H4 (cell line): ENCODE measurements at regions not wholly inside any gene's neighbourhood (a gene's known extent, or its start where the extent isn't known, plus 50 kb on each side); places are given as distances from the start of the nearest gene placed in this dataset.
A peak's percentile ranks its signal among the peaks of the same experiment; 100 is the strongest.
"Not testable (repeated sequence)": the region's sequence is repeated elsewhere in the genome, so short reads cannot be mapped to it uniquely, and the experiment has no call there.

ENCODE experiments used
- DNase-seq: peaks from one replicate; pipeline ENCODE4 v3.0.0-alpha.2; 2015; ENCODE audit warnings: low spot score

DNA sequence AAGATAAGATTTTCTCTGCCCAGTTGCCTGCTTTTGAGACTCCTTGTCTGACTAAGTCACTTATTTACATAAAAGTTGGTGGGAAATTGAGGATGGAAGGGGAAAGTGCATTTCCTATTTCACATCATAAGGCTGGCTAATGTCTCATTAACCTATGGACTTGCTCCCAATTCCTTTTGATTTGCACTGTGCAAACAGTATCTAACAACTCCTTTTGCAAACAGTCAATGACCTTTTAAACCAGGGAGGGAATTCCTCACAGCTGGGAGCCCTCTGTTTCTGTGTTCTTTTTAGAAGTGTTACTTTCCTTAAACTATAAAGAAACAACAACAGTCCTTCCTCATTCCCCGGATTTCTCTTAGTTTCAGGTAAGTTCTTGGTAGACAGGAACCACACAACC, 272.8 kb downstream of the RND3 start:
- no peak for DNase-seq

DNA sequence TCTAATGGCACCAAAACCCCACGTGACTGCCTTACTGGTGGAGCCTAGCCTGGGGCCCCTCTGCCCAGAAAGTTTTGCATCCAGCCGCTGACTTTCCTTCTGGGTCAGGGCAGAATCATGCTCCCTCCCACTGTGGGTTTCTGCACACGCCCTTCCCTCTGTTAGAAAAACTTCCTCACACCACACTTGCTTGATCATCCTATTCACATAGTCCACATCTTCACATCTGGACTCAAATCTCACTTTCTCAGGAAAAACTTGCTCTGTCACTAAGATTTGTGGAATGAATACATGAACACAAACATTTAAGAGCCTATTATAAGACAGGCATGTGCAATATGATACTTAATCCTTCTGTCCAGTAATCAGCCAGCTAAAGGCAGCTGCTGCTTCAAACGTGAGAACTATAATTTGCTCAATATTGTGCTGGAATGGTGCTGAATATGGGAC, 274.7 kb downstream of the RND3 start:
- DNase-seq, result peak; percentile 28

DNA sequence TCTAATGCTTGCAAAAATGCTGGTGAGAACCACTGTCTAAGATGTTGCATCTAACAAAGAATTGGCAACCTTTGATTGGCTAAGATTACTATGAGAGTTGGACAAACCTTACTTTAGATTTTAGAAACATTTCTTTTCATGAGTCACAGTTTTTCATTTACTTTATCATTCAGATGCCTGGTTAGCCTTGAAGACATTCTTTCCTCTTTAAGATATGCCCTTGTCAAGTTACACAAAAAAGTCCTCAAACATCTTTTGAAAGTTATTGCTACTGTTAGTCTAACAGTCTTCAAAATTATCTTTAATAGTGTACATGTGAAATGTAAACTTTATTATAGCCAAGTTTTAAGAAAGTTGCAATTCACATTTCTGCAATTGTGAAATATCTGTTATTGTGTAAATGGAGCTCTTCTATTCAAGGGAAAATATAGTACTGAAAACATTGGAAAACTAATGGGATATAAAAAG, 276.3 kb downstream of the RND3 start:
- no peak for DNase-seq

DNA sequence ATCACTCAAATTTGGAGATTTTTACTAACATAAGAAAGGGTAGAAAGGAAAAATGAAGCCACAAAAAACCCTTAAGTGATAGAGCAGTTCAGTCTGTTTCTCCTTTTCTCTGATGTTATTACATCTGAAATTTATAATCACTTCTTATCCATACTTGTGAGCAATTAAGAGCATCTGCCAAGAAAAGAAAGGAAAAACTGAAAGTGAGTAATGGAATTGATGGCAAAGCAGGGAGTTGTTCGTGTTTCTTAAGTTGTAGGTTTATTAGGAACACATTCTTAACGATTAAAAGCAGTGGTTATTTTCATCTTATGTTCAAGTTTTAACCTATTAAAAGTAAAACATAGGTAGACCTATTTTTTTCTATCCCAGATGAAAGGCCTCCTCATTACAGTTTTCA, 277.7 kb downstream of the RND3 start:
- DNase-seq, result no peak

DNA sequence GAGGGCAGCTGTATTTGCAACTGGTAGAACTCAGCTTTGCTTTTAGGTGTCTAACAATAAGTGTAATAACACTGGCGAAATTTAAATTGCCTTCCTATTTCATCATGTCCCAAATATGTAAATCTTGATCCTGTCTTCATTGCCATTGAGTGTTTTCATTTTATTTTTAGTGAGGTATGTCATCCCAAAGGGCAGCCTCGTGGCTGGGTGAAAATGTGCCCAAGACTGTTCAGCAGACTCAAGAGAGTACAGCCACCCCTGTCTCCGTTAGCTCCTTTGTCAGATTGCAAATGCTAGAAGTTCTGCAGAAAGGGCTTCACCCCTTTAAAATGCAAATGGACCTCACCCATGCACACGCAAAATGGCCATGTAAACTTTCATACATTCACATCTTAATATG, 278.8 kb downstream of the RND3 start:
- no peak for DNase-seq

DNA sequence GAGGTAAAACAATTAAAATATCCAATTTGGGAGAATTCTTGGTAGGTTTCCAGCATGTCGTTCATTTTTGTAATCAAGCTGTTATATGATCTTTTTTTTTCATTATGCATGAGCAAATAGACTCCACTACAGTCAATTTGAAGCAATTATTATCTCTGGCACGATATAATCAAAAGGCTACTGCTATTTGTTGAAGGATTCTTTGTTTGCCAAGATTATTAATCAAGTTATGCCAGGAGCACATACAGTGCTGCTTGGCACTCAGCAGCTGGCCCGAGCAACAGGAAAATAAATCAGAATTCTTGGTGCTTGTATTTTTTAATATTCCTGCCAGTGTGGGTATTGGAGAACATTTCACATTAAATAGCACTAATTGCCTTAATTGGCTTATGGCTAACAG, 279.5 kb downstream of the RND3 start:
- DNase-seq, result no peak

DNA sequence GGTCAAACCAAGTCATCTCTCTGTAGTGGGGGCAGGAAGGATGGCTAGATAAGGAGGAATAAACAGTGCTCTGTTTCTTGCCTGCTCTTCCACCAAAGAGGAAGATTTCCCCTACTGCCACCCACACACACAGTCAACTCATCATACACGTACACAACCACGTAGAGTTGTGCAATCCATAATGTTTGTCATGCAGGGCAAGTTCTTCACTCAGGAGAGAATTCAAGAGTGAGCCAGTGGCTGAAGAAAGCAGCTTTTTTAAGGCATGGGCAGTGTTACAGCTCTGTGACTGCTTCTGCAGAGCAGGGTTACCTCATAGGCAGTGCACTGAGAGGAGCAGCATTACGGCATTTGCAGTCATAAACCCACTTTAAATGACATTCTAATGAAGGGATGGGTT, 283.0 kb downstream of the RND3 start:
- peak; percentile 25 for DNase-seq

DNA sequence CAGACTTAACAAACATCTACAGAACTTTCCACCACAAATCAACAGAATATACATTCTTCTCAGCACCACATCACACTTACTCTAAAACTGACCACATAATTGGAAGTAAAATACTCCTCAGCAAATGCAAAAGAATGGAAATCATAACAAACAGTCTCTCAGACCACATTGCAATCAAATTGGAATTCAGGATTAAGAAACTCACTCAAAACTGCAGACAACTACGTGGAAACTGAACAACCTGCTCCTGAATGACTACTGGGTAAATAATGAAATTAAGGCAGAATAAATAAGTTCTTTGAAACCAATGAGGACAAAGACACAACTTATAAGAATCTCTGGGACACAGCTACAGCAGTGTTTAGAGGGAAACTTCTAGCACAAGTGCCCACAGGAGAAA, 292.7 kb downstream of the RND3 start:
- not testable (repeated sequence) for DNase-seq

DNA sequence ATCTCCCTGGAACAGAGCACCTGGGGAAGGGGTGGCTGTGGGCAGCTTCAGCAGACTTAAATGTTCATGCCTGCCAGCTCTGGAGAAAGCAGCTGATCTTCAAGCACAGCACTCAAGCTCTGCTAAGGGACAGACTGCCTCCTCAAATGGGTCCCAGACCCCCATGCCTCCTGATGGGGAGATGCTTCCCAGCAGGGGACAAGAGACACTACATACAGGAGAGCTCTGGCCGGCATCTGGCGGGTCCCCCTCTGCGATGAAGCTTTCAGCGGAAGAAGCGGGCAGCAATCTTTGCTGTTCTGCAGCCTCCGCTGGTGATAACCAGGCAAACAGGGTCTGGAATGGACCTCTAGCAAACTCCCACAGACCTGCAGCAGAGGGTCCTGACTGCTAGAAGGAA, 294.8 kb downstream of the RND3 start:
- DNase-seq, result no peak

DNA sequence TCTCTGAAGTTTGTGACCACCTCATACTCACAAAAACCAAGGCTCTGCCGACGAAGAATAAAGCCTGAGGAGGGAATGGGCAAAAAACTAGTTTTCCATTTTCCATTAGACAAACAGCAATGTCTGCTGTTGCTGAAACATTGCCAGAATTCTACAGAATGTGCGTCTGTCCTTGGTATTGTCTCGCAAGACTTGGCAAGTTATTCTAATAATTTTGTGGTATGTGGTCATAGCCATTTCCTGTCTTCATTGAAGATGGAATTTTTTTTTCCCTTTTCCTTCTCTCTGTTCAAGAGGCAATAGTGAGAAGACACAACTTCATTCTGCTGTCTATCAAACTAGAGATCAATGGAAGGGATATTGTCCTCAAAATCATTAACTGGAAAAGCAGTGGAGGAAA, 296.1 kb downstream of the RND3 start:
- peak; percentile 58 for DNase-seq

DNA sequence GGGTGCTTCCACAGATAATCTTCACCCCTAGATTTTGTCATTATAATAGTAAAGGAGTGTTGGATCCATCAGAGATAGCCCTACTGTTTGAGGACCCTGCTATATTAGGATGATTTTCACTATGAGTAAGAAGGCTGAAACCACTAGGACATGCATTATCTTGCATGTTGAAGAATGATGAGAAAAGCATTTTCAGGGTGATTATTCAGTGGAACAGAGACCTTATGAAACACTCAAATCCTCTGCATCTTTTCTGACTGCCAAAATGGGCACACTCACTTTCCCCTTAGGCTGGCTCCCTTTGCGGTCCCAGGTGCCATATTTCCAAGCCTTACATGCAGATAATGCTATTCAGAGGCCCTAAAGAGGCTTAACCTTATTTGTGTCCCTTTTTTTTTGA, 296.9 kb downstream of the RND3 start:
- DNase-seq, result no peak

DNA sequence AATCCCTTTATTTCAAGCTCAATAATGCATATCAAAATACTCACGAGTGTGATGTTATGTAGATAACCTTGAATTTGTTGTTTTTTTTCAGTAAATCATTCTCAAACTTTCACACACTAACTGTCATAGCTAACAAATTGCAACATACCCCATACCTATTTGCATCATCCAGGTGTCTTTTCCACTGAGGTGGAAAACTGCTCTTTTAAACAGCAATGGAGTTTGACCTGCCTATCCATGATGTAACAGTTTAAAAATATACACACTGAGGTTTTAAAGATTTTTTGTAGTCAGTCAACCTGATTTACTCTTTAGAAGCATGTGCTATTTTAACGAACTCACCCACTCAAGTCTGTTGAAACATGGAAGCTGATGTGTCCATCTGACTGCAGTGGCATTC, 298.7 kb downstream of the RND3 start:
- no peak for DNase-seq

DNA sequence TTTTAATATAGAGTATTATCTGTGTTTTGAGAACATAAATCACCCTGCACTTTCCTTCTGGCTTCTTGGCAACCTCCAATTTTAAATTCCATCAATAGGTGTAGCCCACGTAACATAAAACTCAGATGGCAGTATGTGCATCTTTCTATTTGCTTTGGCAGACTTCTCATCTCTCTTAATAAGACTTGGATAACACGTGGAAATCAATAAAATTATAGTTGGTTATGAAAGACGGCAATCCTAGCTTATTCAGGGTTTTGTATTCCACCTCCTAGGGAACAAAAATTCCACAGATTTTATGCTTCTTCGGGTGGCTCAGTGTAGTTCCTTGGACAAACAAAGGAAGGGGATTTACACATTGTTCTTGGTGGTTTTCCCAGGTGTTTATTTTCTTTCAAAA, 299.3 kb downstream of the RND3 start:
- DNase-seq, result no peak

DNA sequence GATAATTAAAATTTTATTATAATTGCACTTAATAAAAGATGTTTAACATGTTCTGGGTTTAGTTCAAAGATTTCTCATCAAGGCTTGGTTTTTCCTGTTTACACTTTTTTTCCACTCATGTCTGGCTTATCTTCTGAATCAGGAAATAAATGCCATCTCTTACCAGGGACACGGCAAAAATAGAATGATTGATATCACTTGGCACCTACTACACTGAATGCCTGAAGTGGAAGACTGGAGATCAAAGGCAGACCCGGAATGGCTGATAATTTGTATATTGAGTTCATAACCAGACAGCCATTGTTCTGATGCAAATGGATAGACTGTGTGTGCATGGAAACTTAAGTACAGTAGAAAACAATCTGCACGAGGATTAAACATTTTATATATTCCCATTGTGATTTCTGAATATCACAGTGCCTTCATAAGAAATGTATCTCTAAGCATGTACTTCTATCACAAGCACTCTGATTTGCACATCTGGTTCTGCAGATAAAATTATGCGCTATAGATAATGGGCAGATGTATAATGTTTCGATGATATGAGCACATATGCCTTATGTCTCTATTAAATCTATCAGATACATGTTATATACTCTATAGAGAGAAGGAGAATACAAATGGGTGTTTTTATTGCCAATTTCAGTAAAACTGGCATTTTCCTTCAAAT, 304.8 kb downstream of the RND3 start:
- no peak for DNase-seq

DNA sequence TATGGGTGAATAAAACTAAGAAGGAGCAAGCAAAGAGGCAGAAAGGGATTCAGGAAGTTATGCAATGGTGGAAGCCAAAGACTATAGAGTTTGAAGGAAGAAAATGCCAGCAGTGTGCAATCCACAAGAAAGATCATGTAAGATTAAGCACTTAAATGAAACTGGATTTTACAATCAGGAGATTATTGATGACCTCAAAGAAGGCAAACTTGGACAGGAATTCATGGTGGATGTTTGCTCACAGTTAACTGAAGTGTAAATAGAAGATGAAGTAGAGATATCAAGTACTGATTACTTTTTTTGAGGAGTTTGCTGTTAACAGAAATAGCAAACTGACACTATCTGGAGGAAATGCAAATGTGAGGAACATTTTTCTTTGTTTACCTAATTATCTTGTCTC, 308.9 kb downstream of the RND3 start:
- no peak for DNase-seq

DNA sequence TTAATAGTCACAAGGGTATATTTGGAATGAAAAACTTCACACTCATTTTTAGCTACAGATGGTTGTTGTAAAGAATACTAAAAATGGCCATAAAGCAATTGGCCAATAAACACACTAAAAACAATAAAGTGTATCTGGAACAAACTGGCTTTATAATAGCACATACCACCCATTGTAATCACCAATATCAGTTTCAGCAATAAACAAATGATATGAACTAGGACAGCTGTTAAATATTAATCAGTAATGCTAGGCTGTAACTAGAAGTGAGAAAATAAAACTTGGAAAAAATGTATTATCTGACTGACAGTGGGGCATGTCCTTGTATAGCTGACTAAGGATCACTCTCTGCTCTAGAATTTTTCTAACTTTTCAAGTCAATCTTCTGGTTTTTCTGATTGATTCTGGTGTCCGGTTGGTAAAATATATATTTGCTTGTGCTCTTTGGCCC, 312.5 kb downstream of the RND3 start:
- no peak for DNase-seq

DNA sequence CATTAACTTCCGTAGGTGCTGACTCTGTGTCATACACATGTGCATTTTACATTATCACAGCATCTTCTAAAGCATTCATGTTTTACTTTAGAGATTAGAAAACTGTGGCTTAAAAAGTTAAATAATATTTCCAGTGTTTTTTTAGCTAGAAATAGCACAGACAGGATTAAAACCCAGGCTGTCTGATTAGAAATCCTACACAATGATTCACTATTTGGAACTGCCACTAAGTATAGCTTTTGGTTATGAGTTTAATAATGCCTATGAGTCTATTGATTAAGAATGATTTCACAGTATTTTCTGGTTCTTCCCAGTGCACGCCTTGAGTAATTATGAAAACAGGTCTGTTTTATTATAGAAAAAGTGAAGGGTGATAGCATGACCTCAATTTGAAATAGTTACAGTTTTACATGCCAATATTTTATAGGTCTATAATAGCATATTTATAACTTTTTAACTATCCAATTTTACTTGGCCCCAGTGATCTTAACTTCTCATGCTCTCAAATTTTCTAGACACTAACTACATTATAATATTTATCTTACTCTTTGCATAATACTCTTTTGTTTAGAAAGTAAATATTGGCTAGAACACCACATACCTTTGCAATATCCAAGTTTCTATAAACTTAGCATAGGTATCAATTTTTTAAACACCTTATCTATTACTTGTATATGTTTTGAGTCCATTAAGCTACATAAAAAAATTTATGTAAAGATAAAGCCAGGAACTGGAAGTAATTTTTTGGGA, 313.2 kb downstream of the RND3 start:
- DNase-seq, result no peak

DNA sequence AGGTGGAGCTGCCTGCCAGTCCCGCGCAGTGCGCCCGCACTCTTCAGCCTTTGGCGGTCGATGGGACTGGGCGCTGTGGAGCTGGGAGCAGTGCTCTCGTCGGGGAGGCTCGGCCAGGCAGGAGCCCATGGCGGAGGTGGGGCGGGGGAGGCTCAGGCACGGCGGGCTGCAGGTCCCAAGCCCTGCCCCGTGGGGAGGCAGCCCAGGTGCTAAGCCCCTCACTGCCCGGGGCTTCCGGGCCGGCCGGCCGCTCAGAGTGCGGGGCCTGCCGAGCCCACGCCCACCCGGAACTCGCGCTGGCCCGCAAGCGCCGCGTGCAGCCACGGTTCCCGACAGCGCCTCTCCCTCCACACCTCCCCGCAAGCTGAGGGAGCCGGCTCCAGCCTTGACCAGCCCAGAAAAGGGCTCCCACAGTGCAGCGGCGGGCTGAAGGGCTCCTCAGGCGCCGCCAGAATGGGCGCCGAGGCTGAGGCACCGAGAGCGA, 316.4 kb downstream of the RND3 start:
- no peak for DNase-seq

DNA sequence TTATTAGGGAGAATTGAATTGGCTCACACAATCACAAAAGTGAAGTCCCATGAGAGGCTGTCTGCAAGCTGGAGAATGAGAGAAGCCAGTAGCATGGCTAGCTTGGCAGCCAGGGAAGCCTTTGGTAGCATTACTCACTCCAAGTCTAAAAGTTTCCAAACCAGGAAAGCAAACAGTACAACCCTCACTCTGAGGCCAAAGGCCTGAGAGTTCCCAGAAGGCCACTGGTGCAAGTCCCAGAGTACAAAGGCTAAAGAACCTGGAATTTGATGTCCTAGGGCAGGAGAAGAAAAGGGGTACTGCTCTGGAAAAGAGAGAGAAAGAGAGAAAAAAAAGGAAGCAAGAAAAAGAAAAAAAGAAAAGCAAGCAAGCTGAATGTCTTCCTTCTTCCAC, 318.2 kb downstream of the RND3 start:
- DNase-seq, result no peak

DNA sequence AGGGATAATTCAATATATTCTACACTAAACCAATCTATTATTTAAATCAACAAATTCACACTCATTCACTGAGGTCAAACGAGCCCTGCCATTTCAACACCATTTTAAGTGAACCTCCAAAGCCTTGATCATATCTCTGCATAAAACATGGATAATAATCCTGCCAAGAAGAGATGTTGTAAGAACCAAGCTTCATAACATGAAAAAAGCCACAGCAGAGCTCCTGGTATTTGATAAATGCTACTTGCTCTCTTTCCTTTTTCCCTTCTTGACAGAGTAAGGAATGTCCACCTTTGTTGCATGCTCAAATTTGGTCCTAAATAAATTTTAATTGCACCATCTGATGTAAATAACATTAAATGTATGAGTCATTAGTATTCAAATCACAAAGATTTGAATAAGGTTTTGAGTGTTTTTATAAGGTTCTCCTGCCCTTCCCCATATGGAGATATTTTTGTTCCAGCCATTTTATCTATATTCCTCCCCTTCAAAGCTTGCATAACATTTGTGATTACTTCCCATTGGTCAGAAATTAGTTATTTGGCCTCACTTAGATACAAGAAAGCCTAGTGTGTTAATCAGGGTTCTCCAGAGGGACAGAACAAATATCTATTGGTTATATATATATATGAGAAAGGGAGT, 318.8 kb downstream of the RND3 start:
- DNase-seq, result no peak

DNA sequence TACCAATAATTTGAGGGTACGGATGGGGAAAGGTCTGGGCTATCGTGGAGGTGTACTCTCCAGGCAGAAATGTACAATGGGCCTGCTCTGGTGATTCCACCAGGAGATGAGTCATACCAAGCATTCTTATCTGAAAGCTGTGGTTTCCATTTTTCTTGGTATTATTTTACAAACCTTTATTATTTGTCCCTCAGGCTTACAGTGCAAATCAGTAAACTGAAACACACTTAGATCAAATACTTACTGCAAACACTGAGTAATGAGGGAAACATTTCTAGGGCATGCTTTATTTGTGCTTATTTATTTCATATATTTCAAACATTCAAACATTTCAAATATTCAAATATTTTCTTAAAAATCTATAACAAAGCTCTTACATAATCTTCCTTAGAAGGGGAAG, 319.8 kb downstream of the RND3 start:
- DNase-seq, result peak; percentile 68

DNA sequence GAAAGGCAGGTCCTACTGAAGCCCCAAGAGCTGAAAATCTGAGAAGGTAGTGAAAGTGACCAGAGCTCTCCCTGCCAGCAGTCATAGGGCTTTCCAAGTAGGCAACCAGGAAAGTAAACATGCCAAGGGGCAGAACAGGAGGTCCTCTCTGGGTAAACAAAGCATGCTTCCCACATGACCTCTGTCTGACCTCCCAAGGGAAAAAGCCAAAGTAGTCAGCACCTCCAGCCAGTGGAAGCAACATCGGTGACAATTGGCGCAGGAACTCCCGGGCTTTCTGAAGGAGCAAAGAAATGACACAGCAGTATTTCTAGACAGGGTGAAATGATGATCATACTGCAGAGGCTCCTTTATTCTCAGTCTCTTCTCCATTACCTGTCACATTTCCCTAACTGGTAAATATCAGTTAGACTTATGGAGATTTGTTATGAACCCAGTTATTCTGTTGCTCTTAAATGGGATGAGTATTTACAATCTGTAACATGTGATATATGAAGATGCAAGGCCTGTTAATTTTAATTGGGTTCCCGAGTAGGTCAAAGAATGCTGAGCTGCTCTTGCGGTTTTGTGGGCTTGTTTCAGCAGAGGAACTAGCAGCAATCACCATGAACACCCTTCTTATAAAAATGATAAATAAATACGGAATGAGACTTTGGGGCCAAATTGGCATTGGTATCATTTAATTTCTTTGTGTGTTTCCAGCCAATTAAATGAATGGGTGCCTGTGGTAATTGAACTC, 321.0 kb downstream of the RND3 start:
- peak; percentile 95 for DNase-seq
